ENCODE measurements at regions not wholly inside any gene's neighbourhood (a gene's known extent, or its start where the extent isn't known, plus 50 kb on each side); places are given as distances from the start of the nearest gene placed in this dataset.

DNA sequence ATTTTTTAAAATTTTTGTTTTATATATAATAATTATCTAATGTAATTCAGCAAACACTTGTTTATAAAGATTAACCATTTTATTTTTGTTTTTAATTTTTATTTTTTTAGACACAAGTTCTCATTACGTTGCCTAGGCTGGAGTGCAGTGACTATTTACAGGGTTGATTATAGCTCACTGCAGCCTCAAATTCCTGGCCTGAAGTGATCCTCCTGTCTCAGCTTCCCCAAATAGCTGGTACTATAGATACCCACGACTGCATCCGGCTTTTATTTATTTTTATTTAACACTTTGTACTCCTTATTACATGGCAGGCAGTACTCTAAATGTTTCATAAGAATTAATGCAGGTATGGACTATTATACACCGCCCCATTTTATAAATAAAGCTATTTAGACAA, 288.7 kb downstream of the MDFIC start (continued):
- TF ChIP-seq MAFK (IDR thresholded peaks at IDR 0.05; ENCODE audit: low read depth, low read length) (no peak), NRF1 (IDR thresholded peaks at IDR 0.05; ENCODE audit: low read depth, low read length) (no peak), ZNF274 (IDR thresholded peaks at IDR 0.05; ENCODE audit: borderline replicate concordance, extremely low read depth, low read length) (no peak), CBX8 (IDR thresholded peaks at IDR 0.05; ENCODE audit: borderline replicate concordance, low read depth, low read length) (no peak), POU5F1 (IDR thresholded peaks at IDR 0.05; ENCODE audit: low read depth, low read length) (no peak)
- TF ChIP-seq, protein P1, sequence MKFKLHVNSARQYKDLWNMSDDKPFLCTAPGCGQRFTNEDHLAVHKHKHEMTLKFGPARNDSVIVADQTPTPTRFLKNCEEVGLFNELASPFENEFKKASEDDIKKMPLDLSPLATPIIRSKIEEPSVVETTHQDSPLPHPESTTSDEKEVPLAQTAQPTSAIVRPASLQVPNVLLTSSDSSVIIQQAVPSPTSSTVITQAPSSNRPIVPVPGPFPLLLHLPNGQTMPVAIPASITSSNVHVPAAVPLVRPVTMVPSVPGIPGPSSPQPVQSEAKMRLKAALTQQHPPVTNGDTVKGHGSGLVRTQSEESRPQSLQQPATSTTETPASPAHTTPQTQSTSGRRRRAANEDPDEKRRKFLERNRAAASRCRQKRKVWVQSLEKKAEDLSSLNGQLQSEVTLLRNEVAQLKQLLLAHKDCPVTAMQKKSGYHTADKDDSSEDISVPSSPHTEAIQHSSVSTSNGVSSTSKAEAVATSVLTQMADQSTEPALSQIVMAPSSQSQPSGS (IDR thresholded peaks at IDR 0.05; ENCODE audit: low read length) = no peak
